ENCODE measurements at regions not wholly inside any gene's neighbourhood (a gene's known extent, or its start where the extent isn't known, plus 50 kb on each side); places are given as distances from the start of the nearest gene placed in this dataset.
"Not testable (repeated sequence)": the region's sequence is repeated elsewhere in the genome, so short reads cannot be mapped to it uniquely, and the experiment has no call there.

GRCh38 chr5:53406630-53407316, 73.7 kb upstream of the FST start:
- no peak overlapping the region for H3K4me3 ChIP-seq (ENCODE audit: control insufficient read depth, low read depth, low read length)
- TF ChIP-seq CTCF (conservative IDR thresholded peaks at IDR 0.05; ENCODE audit: control insufficient read depth, insufficient read depth, low read depth, low read length): no peak
- peak; percentile 91 for DNase-seq (ENCODE audit: low read depth)

GRCh38 chr5:53407373-53407772, 73.1 kb upstream of the FST start:
- no peak overlapping the region for H3K4me3 ChIP-seq (ENCODE audit: control insufficient read depth, low read depth, low read length)
- TF ChIP-seq CTCF (conservative IDR thresholded peaks at IDR 0.05; ENCODE audit: control insufficient read depth, insufficient read depth, low read depth, low read length): no peak
- DNase-seq (ENCODE audit: low read depth): peak; percentile 79

GRCh38 chr5:53411388-53411787, 69.0 kb upstream of the FST start:
- no peak for DNase-seq (ENCODE audit: low read depth)

DNA sequence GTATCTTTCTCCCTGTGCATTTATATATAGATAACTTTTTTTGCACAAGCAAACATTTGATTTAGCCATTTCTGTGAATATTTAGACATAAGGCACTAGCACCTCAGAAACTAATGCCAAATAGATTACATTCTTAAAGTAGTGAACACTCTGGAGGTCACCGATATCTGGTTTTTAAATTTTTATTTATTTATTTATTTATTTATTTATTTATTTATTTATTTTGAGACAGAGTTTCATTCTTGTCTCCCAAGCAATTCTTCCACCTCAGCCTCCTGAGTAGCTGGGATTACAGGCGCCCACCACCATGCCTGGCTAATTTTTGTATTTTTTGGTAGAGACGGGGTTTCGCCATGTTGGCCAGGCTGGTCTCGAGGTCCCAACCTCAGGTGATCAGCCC, 67.9 kb upstream of the FST start:
- DNase-seq (ENCODE audit: low read depth); H3K4me3 ChIP-seq (ENCODE audit: control insufficient read depth, low read depth, low read length): not testable (repeated sequence)

More at GRCh38 chr5:53411388-53411787, 69.0 kb upstream of the FST start:
- TF ChIP-seq CTCF (conservative IDR thresholded peaks at IDR 0.05; ENCODE audit: control insufficient read depth, insufficient read depth, low read depth, low read length): no peak
- H3K4me3 ChIP-seq (ENCODE audit: control insufficient read depth, low read depth, low read length): no peak overlapping the region

DNA sequence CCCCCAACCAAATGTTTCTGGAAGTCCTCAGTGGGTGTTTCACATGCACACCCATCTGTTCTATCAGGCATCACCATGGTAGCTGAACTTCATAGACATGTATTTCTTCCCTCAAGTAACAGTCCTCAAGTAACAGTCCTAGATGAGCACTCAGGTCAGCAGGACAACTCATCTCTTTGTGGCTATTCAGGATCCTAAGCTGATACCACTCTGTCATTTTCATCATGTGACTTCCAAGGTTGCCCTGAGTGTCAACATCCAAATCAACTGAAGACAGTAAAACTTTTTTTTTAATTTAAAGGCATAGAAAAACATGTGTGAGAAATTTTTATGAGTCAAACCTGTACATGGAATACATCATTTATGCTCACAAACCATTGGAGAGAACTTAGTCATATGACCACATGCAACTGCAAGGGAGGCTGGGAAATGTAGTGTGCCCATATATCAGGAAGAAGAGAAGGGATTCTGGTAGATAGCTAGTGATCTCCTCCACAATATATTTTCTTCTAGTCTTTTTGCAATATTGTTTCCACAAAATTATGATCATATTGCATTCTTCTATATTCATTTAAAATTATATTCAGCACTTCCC, 64.2 kb upstream of the FST start:
- no peak for TF ChIP-seq CTCF (conservative IDR thresholded peaks at IDR 0.05; ENCODE audit: control insufficient read depth, insufficient read depth, low read depth, low read length)
- no peak overlapping the region for H3K4me3 ChIP-seq (ENCODE audit: control insufficient read depth, low read depth, low read length)
- peak; percentile 65 for DNase-seq (ENCODE audit: low read depth)

DNA sequence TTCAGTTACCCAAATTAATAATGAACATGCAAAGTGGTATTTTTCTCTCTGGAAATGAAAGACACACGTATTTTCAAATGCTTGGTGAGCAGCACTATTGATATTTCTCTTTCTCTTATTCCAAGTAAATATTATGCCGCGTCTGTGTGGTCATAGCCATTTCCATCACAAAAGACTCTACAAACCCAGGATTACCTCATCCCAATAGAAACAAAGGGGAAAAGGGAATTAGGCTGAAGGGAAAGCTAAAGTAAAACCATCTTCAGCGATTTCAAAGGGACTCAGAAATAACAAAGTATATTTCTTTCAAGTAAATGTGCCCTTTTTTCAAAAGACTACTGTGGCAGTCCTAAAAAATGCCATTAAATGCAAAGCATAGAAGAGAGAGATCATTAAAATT, 62.0 kb upstream of the FST start:
- DNase-seq (ENCODE audit: low read depth): peak; percentile 64
- no peak for TF ChIP-seq CTCF (conservative IDR thresholded peaks at IDR 0.05; ENCODE audit: control insufficient read depth, insufficient read depth, low read depth, low read length)

DNA sequence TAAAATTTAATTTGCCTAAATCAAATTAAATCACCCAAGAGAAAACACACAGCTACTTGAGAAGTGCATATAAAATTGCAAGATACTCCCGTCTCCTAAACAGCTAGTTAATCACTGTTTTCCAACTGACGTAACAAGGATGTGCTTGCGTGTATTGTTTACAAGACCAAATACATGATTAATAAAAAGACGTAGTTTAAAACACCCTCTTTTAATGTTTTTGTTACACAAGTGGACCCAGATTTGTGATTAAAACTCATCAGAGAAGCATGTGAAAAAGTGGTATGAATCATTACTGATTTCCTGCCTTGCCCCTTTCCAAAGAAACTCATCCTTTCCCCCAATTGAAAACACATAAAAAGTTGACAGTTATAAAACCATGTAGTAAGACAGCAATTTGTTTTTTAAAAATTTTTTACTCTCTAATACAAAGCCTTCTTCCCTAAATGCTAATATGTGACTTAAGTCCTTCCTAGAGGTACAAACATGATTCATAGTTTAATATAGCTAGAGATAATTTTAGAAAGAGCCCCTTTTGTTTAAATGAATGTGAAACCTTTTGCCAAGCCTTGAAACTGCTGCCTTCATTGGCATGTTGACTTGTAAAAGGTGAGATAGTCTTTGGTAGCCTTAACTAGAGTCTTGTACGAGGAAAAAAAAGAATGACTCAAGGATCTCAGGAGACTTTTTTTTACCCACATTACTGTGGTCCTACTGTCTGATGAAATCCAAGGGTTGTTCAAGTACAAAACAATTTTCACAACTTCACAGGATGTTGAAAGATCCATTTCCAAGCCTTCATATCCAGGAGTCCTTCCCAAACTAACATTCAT, 61.4 kb upstream of the FST start:
- no peak for TF ChIP-seq CTCF (conservative IDR thresholded peaks at IDR 0.05; ENCODE audit: control insufficient read depth, insufficient read depth, low read depth, low read length)
- H3K4me3 ChIP-seq (ENCODE audit: control insufficient read depth, low read depth, low read length): no peak overlapping the region
- DNase-seq (ENCODE audit: low read depth): peak; percentile 99

More for the DNA sequence above, 62.0 kb upstream of the FST start:
- H3K4me3 ChIP-seq (ENCODE audit: control insufficient read depth, low read depth, low read length): no peak overlapping the region
